HEK293 (cell line): ENCODE measurements at regions not wholly inside any gene's neighbourhood (a gene's known extent, or its start where the extent isn't known, plus 50 kb on each side); places are given as distances from the start of the nearest gene placed in this dataset.
"Not testable (repeated sequence)": the region's sequence is repeated elsewhere in the genome, so short reads cannot be mapped to it uniquely, and the experiment has no call there.

Experiments used
- CTCF ChIA-PET: fragments of 350-600 bp; formaldehyde crosslinking; extraction: SDS; loops from one replicate; lab custom pipeline; 2021; ENCODE audit warnings: antibody characterized with exemption; lab: Yijun Ruan, JAX
- POLR2A ChIA-PET: fragments of 300-600 bp; formaldehyde crosslinking; extraction: SDS; loops from one replicate; lab custom pipeline; 2020; ENCODE audit warnings: antibody characterized with exemption, inconsistent platforms; lab: Yijun Ruan, JAX
- H3K27ac ChIP-seq: fragments of 200-500 bp; sonication (Bioruptor generic); 2 replicates; pipeline ENCODE4 v1.5.1; 2014; ENCODE audit warnings: low read depth, low read length, control low read depth, inconsistent platforms; ENCODE audit errors: extremely low read depth
- H3K36me3 ChIP-seq, 2 experiments: fragments of 200-500 bp in 1 of 2; sonication (Bioruptor generic) in 1 of 2; 1 replicate in 1 of 2; 2 replicates in 1 of 2; pipeline ENCODE4 v1.5.1; 2014 to 2017; ENCODE audit warnings: inconsistent platforms in 2 of 2, low read length in 2 of 2; ENCODE audit not compliant: control insufficient read depth in 2 of 2, insufficient read depth in 1 of 2
- H3K4me1 ChIP-seq: fragments of 200-500 bp; sonication (Bioruptor generic); 2 replicates; pipeline ENCODE4 v1.5.1; 2014; ENCODE audit warnings: mild to moderate bottlenecking, low read length, inconsistent platforms; ENCODE audit not compliant: control insufficient read depth, insufficient read depth
- H3K4me3 ChIP-seq: 2 replicates; pipeline ENCODE4 v1.5.1; 2011; ENCODE audit warnings: low read depth, mild to moderate bottlenecking, control low read depth, low read length, moderate library complexity
- H3K9me3 ChIP-seq: fragments of 200-500 bp; sonication (Bioruptor generic); 2 replicates; pipeline ENCODE4 v1.5.1; 2014; ENCODE audit warnings: low read depth, low read length, inconsistent platforms; ENCODE audit not compliant: control insufficient read depth, insufficient read depth
- GLI4 ChIP-seq: fragments of 450-650 bp; formaldehyde crosslinking; IDR thresholded peaks from 2 replicates; pipeline ENCODE4 v1.5.1; 2016; ENCODE audit warnings: missing biosample characterization, missing genetic modification characterization
- GLIS2 ChIP-seq: fragments of 450-650 bp; formaldehyde crosslinking; IDR thresholded peaks from 2 replicates; pipeline ENCODE4 v1.5.1; 2016; ENCODE audit warnings: missing biosample characterization, missing genetic modification characterization
- IKZF3 ChIP-seq: fragments of 450-650 bp; IDR thresholded peaks from 2 replicates; pipeline ENCODE4 v1.5.0; 2018; ENCODE audit warnings: missing biosample characterization, mild to moderate bottlenecking, missing genetic modification characterization, moderate library complexity
- KLF1 ChIP-seq: fragments of 450-650 bp; formaldehyde crosslinking; IDR thresholded peaks from 2 replicates; pipeline ENCODE4 v1.5.1; 2016; ENCODE audit warnings: missing biosample characterization, missing genetic modification characterization
- KLF10 ChIP-seq: fragments of 450-650 bp; IDR thresholded peaks from 2 replicates; pipeline ENCODE4 v1.5.1; 2018; ENCODE audit warnings: missing biosample characterization, mild to moderate bottlenecking, missing genetic modification characterization
- KLF16 ChIP-seq: fragments of 450-650 bp; formaldehyde crosslinking; IDR thresholded peaks from 2 replicates; pipeline ENCODE4 v1.5.1; 2017; ENCODE audit warnings: missing biosample characterization, missing genetic modification characterization
- KLF17 ChIP-seq: fragments of 450-650 bp; formaldehyde crosslinking; IDR thresholded peaks from 2 replicates; pipeline ENCODE4 v1.5.1; 2016; ENCODE audit warnings: missing biosample characterization, missing genetic modification characterization
- SP2 ChIP-seq: fragments of 450-650 bp; formaldehyde crosslinking; IDR thresholded peaks from 2 replicates; pipeline ENCODE4 v1.5.1; 2016; ENCODE audit warnings: missing biosample characterization, missing genetic modification characterization
- WT1 ChIP-seq: fragments of 450-650 bp; formaldehyde crosslinking; IDR thresholded peaks from 2 replicates; pipeline ENCODE4 v1.5.1; 2016; ENCODE audit warnings: missing biosample characterization, missing genetic modification characterization
- ZBTB17 ChIP-seq: fragments of 450-650 bp; formaldehyde crosslinking; IDR thresholded peaks from 2 replicates; pipeline ENCODE4 v1.5.1; 2016; ENCODE audit warnings: missing biosample characterization, missing genetic modification characterization
- ZFP3 ChIP-seq: fragments of 450-650 bp; formaldehyde crosslinking; IDR thresholded peaks from 2 replicates; pipeline ENCODE4 v1.5.1; 2016; ENCODE audit warnings: low read depth, missing biosample characterization, missing genetic modification characterization
- ZFP37 ChIP-seq: fragments of 450-650 bp; formaldehyde crosslinking; IDR thresholded peaks from 2 replicates; pipeline ENCODE4 v1.5.1; 2016; ENCODE audit warnings: missing biosample characterization, missing genetic modification characterization
- ZNF121 ChIP-seq: fragments of 450-650 bp; formaldehyde crosslinking; IDR thresholded peaks from 2 replicates; pipeline ENCODE4 v1.5.1; 2016; ENCODE audit warnings: missing biosample characterization, missing genetic modification characterization
- ZNF146 ChIP-seq: fragments of 450-650 bp; formaldehyde crosslinking; IDR thresholded peaks from 2 replicates; pipeline ENCODE4 v1.5.1; 2016; ENCODE audit warnings: missing biosample characterization, missing genetic modification characterization
- ZNF148 ChIP-seq: fragments of 450-650 bp; formaldehyde crosslinking; IDR thresholded peaks from 2 replicates; pipeline ENCODE4 v1.5.0; 2017; ENCODE audit warnings: missing biosample characterization, missing genetic modification characterization, borderline replicate concordance
- ZNF175 ChIP-seq: fragments of 450-650 bp; formaldehyde crosslinking; IDR thresholded peaks from 2 replicates; pipeline ENCODE4 v1.5.1; 2016; ENCODE audit warnings: missing biosample characterization, missing genetic modification characterization
- ZNF211 ChIP-seq: fragments of 450-650 bp; formaldehyde crosslinking; IDR thresholded peaks from 2 replicates; pipeline ENCODE4 v1.5.1; 2016; ENCODE audit warnings: low read depth, missing biosample characterization, missing genetic modification characterization
- ZNF214 ChIP-seq: fragments of 450-650 bp; formaldehyde crosslinking; IDR thresholded peaks from 2 replicates; pipeline ENCODE4 v1.5.1; 2017; ENCODE audit warnings: missing biosample characterization, mild to moderate bottlenecking, missing genetic modification characterization, borderline replicate concordance
- ZNF266 ChIP-seq: fragments of 450-650 bp; formaldehyde crosslinking; IDR thresholded peaks from 2 replicates; pipeline ENCODE4 v1.5.1; 2016; ENCODE audit warnings: missing biosample characterization, missing genetic modification characterization, low read depth
- ZNF416 ChIP-seq: fragments of 450-650 bp; formaldehyde crosslinking; IDR thresholded peaks from 2 replicates; pipeline ENCODE4 v1.5.1; 2016; ENCODE audit warnings: missing biosample characterization, missing genetic modification characterization
- ZNF426 ChIP-seq: fragments of 450-650 bp; formaldehyde crosslinking; IDR thresholded peaks from 2 replicates; pipeline ENCODE4 v1.5.1; 2017; ENCODE audit warnings: missing biosample characterization, missing genetic modification characterization, mild to moderate bottlenecking, inconsistent platforms, moderate library complexity
- ZNF514 ChIP-seq: fragments of 450-650 bp; formaldehyde crosslinking; IDR thresholded peaks from 2 replicates; pipeline ENCODE4 v1.5.1; 2016; ENCODE audit warnings: missing biosample characterization, missing genetic modification characterization
- ZNF558 ChIP-seq: fragments of 450-650 bp; formaldehyde crosslinking; IDR thresholded peaks from 2 replicates; pipeline ENCODE4 v1.5.1; 2016; ENCODE audit warnings: missing biosample characterization, missing genetic modification characterization
- ZNF629 ChIP-seq: fragments of 450-650 bp; formaldehyde crosslinking; IDR thresholded peaks from 2 replicates; pipeline ENCODE4 v1.5.1; 2017; ENCODE audit warnings: missing biosample characterization, missing genetic modification characterization
- ZNF768 ChIP-seq: fragments of 450-650 bp; formaldehyde crosslinking; IDR thresholded peaks from 2 replicates; pipeline ENCODE4 v1.5.1; 2018; ENCODE audit warnings: missing biosample characterization, mild to moderate bottlenecking, missing genetic modification characterization
- ZSCAN16 ChIP-seq: fragments of 450-650 bp; formaldehyde crosslinking; IDR thresholded peaks from 2 replicates; pipeline ENCODE4 v1.5.1; 2016; ENCODE audit warnings: missing biosample characterization, missing genetic modification characterization
- ZSCAN4 ChIP-seq: fragments of 450-650 bp; formaldehyde crosslinking; IDR thresholded peaks from 2 replicates; pipeline ENCODE4 v1.5.1; 2017; ENCODE audit warnings: missing biosample characterization, missing genetic modification characterization
- TF ChIP-seq, protein P1 (sequence below): fragments of 450-650 bp; formaldehyde crosslinking; IDR thresholded peaks from 2 replicates; pipeline ENCODE4 v1.5.1; 2016; ENCODE audit warnings: missing biosample characterization, missing genetic modification characterization

DNA sequence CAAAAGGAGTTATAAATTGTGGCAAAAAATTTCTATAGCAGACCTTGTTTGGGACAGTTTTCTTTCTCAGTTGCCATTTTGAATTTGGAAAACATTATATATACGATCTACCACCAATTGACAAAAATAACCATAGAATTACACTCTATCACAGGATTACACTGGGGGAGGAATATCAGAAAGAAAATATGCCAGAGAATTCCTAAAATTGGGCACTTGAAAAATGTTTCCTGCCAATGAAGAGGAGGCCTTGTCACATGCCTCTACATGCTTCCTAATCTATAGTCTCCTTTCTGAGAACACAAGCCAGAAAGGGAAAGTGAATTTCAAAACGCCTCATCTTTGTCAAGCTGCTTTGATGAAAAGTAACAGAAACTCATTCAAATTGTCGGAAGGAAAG, 78.5 kb upstream of the DNAH5 start (continued):
- TF ChIP-seq ZBTB17 (tag by site-specific recombination) (no peak), GLIS2 (tag by site-specific recombination) (no peak), KLF17 (no peak), ZNF175 (tag by site-specific recombination) (no peak), ZNF558 (no peak), GLI4 (tag by site-specific recombination) (no peak)

- TF ChIP-seq ZNF146: peak; percentile 95
- POLR2A ChIA-PET, H3K27ac ChIP-seq, H3K4me3 ChIP-seq, H3K4me1 ChIP-seq, H3K9me3 ChIP-seq, H3K36me3 ChIP-seq: not testable (repeated sequence)
- CTCF ChIA-PET: interaction anchor here (0.6 kb wide), 1 partner anchor 26 kb away, joined by 3 read pairs; no protein-coding TSS in a partner anchor
These were observed 76.5 kb upstream of the DNAH5 start for GRCh38 chr5:14020944-14021343.

- TF ChIP-seq, protein P1, sequence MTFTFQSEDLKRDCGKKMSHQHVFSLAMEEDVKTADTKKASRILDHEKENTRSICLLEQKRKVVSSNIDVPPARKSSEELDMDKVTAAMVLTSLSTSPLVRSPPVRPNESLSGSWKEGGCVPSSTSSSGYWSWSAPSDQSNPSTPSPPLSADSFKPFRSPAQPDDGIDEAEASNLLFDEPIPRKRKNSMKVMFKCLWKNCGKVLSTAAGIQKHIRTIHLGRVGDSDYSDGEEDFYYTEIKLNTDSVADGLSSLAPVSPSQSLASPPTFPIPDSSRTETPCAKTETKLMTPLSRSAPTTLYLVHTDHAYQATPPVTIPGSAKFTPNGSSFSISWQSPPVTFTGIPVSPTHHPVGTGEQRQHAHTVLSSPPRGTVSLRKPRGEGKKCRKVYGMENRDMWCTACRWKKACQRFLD (tag by site-specific recombination): no peak
- TF ChIP-seq ZNF214 (tag by site-specific recombination) (no peak), ZNF266 (tag by site-specific recombination) (no peak), ZNF211 (tag by site-specific recombination) (no peak), ZNF629 (tag by site-specific recombination) (no peak), ZNF514 (tag by site-specific recombination) (no peak), KLF10 (no peak), ZSCAN4 (tag by site-specific recombination) (peak; percentile 65), ZNF426 (no peak)
- Histone ChIP-seq H3K4me3 (no peak overlapping the region), H3K4me1 (no peaks in the 10 kb centered on the region), H3K9me3 (no peaks in the 10 kb centered on the region), H3K36me3 (no peaks in the 10 kb centered on the region), H3K27ac (no peak overlapping the region)
- POLR2A ChIA-PET: no interaction called here
- CTCF ChIA-PET: interaction anchor here (1.0 kb wide), 1 partner anchor 8 kb away, joined by 3 read pairs; no protein-coding TSS in a partner anchor
These were observed 75.3 kb upstream of the DNAH5 start for GRCh38 chr5:14019768-14020290.

- Histone ChIP-seq H3K27ac (no peak overlapping the region), H3K36me3 (no peaks in the 10 kb centered on the region), H3K4me1 (no peaks in the 10 kb centered on the region), H3K4me3 (no peak overlapping the region), H3K9me3 (no peaks in the 10 kb centered on the region)
- ChIA-PET CTCF (interaction anchor here (0.5 kb wide), 1 partner anchor 81 kb away, joined by 4 read pairs; no protein-coding TSS in a partner anchor), POLR2A (no interaction called here)
- TF ChIP-seq SP2 (tag by site-specific recombination) (no peak), ZNF416 (tag by site-specific recombination) (no peak), KLF16 (no peak), ZNF121 (tag by site-specific recombination) (no peak), KLF1 (no peak), WT1 (tag by site-specific recombination) (no peak), IKZF3 (tag by site-specific recombination) (no peak), ZFP3 (tag by site-specific recombination) (no peak), ZFP37 (tag by site-specific recombination) (no peak), ZSCAN16 (no peak), ZNF148 (tag by site-specific recombination) (no peak), ZNF768 (no peak), ZNF211 (tag by site-specific recombination) (no peak)
These were observed 73.4 kb upstream of the DNAH5 start for GRCh38 chr5:14017904-14018303.
